Caco-2 (cell line): ENCODE measurements at regions not wholly inside any gene's neighbourhood (a gene's known extent, or its start where the extent isn't known, plus 50 kb on each side); places are given as distances from the start of the nearest gene placed in this dataset.

ENCODE experiments used
- BruUV-seq: library from RNA; stranded (reverse); fragments of 400-500 nt; replicated peaks from 2 replicates; lab custom pipeline; 2021; lab: Mats Ljungman, UMichigan
- CTCF ChIA-PET: fragments of 300-600 bp; sonication (Branson Sonifier 250); formaldehyde crosslinking; loops from one replicate; lab custom pipeline; 2022; ENCODE audit warnings: antibody characterized with exemption; lab: Charles Lee
- POLR2A ChIA-PET: fragments of 300-600 bp; sonication (Branson Sonifier 250); formaldehyde crosslinking; loops from one replicate; lab custom pipeline; 2022; ENCODE audit warnings: antibody characterized with exemption; lab: Charles Lee
- DNase-seq, 2 experiments: peaks; one replicate each; pipeline versions ENCODE4 v3.0.0 to v3.0.0-alpha.2; 2020 to 2022
- H3K27me3 ChIP-seq: replicated peaks from 2 replicates; pipeline ENCODE4 v1.6.0; 2011; ENCODE audit warnings: low read length; ENCODE audit not compliant: control insufficient read depth, insufficient read depth
- H3K36me3 ChIP-seq: 2 replicates; pipeline ENCODE4 v1.5.1; 2011; ENCODE audit warnings: low read length; ENCODE audit not compliant: control insufficient read depth, insufficient read depth
- H3K4me1 ChIP-seq: fragments of 250-450 bp; sonication (Bioruptor Pico); 2 replicates; pipeline ENCODE4 v1.5.1; 2020; ENCODE audit warnings: mild to moderate bottlenecking
- H3K4me3 ChIP-seq: 2 replicates; pipeline ENCODE4 v1.5.1; 2011; ENCODE audit warnings: low read depth, mild to moderate bottlenecking, control low read depth, low read length
- H3K9me3 ChIP-seq: fragments of 250-450 bp; sonication (Bioruptor Pico); 2 replicates; pipeline ENCODE4 v1.5.1; 2020; ENCODE audit warnings: mild to moderate bottlenecking, moderate library complexity
- H3K27ac Mint-ChIP-seq: one replicate; pipeline ENCODE4 v1.8.0; 2022; ENCODE audit warnings: mixed read lengths; ENCODE audit not compliant: unreplicated experiment
- H3K27me3 Mint-ChIP-seq: one replicate; pipeline ENCODE4 v1.8.0; 2022; ENCODE audit warnings: mixed read lengths; ENCODE audit not compliant: insufficient read depth, unreplicated experiment
- H3K36me3 Mint-ChIP-seq: one replicate; pipeline ENCODE4 v1.8.0; 2022; ENCODE audit warnings: mild to moderate bottlenecking, mixed read lengths; ENCODE audit not compliant: insufficient read depth, unreplicated experiment
- H3K4me1 Mint-ChIP-seq: one replicate; pipeline ENCODE4 v1.8.0; 2022; ENCODE audit warnings: low read depth, mixed read lengths; ENCODE audit not compliant: unreplicated experiment
- H3K4me3 Mint-ChIP-seq: one replicate; pipeline ENCODE4 v1.8.0; 2022; ENCODE audit warnings: mild to moderate bottlenecking, moderate library complexity, mixed read lengths; ENCODE audit not compliant: unreplicated experiment
- H3K9me3 Mint-ChIP-seq: one replicate; pipeline ENCODE4 v1.8.0; 2022; ENCODE audit warnings: mixed read lengths; ENCODE audit not compliant: unreplicated experiment
- intact Hi-C: fragments of 100-400 bp; cut with micrococcal nuclease; formaldehyde crosslinking; loops from one replicate; pipeline ENCODE4 v1.10.0; 2022; ENCODE audit not compliant: unreplicated experiment
- TF ChIP-seq, protein P1 (sequence below), 2 experiments: fragments of 200-600 bp in 1 of 2; IDR thresholded peaks; 1 replicate in 1 of 2; 2 replicates in 1 of 2; pipeline versions ENCODE4 v1.5.1 to v1.8.0; 2011 to 2022; ENCODE audit warnings: antibody characterized with exemption in 1 of 2, control low read depth in 1 of 2, inconsistent platforms in 1 of 2, low read depth in 1 of 2, low read length in 1 of 2, mild to moderate bottlenecking in 1 of 2, moderate library complexity in 1 of 2; ENCODE audit not compliant: insufficient read depth in 1 of 2, severe bottlenecking in 1 of 2, unreplicated experiment in 1 of 2

DNA sequence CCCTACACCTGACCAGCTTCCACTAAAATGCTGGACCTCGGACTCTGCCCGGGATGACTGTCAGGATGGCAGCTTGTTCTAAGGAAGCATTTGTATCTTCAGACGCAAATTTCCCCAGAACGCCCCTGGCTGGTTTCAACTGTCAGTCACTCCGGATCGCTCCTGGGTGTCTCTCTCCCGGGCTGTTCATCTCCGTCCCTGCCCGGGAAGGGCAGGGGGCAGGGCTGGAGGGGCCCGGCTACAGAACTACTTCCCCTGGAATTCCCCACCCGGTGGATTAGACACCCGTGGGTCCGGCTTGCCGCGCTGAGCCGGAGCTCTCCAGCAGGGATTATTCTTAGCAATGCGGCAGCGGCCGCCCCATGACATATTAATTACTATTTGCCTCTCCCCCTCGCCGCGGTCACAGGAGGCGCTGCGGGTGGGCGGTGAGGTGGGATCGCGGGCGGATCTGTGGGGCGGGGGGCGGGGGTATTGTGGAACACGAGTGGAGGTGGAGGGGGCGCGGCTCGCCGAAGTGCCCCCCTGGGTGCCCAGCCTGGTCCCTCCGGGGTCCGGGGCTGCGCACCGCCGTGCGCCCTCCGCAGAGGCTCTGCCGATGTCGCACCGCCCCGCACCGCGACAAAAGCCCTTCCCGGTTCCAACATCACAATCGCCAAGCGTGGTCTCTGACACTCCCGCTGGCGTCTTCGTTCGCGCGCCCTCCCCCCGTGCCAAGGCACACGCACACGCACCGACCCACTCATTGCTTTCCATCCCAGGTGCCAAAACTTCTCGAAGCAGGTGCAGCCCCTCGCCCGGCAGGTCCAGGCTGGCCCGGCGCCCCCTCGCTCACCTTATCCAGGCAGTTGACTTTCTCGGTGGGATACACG lies 276.1 kb upstream of the NEBL start:
- Histone ChIP-seq H3K4me1 (peaks cover 44% of the 10 kb centered on the region), H3K4me3 (peak overlapping the region; percentile 91), H3K9me3 (no peaks in the 10 kb centered on the region), H3K36me3 (no peaks in the 10 kb centered on the region), H3K27me3 (no peaks in the 10 kb centered on the region)
- H3K9me3 Mint-ChIP-seq, result peaks cover 4% of the 10 kb centered on the region
- peak; percentile 57 for DNase-seq
- H3K36me3 Mint-ChIP-seq, result peaks cover 30% of the 10 kb centered on the region
- H3K4me1 Mint-ChIP-seq, result peaks cover 40% of the 10 kb centered on the region
- BruUV-seq, result no TSS peak
- POLR2A ChIA-PET, result interaction anchor here (0.5 to 1.6 kb wide), 3 partner anchors 11 to 181 kb away, joined by 3 to 4 read pairs (median 4); no protein-coding TSS in a partner anchor
- intact Hi-C loops, result loop anchor here (1.0 to 5.0 kb wide), 3 partner anchors 76 to 324 kb away; no protein-coding TSS in a partner anchor
- CTCF ChIA-PET, result interaction anchor here (0.6 to 1.3 kb wide), 6 partner anchors 11 to 106 kb away, joined by 3 to 15 read pairs (median 4); no protein-coding TSS in a partner anchor
- no peaks in the 10 kb centered on the region for H3K27me3 Mint-ChIP-seq
- TF ChIP-seq, protein P1, sequence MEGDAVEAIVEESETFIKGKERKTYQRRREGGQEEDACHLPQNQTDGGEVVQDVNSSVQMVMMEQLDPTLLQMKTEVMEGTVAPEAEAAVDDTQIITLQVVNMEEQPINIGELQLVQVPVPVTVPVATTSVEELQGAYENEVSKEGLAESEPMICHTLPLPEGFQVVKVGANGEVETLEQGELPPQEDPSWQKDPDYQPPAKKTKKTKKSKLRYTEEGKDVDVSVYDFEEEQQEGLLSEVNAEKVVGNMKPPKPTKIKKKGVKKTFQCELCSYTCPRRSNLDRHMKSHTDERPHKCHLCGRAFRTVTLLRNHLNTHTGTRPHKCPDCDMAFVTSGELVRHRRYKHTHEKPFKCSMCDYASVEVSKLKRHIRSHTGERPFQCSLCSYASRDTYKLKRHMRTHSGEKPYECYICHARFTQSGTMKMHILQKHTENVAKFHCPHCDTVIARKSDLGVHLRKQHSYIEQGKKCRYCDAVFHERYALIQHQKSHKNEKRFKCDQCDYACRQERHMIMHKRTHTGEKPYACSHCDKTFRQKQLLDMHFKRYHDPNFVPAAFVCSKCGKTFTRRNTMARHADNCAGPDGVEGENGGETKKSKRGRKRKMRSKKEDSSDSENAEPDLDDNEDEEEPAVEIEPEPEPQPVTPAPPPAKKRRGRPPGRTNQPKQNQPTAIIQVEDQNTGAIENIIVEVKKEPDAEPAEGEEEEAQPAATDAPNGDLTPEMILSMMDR (IDR thresholded peaks at IDR 0.05; ENCODE audit: insufficient read depth in 1 of 2, low read depth in 1 of 2, low read length in 1 of 2, severe bottlenecking in 1 of 2, unreplicated experiment in 1 of 2), result no peak
- peak overlapping the region; percentile 94 for H3K4me3 Mint-ChIP-seq
- peak overlapping the region; percentile 71 for H3K27ac Mint-ChIP-seq

DNA sequence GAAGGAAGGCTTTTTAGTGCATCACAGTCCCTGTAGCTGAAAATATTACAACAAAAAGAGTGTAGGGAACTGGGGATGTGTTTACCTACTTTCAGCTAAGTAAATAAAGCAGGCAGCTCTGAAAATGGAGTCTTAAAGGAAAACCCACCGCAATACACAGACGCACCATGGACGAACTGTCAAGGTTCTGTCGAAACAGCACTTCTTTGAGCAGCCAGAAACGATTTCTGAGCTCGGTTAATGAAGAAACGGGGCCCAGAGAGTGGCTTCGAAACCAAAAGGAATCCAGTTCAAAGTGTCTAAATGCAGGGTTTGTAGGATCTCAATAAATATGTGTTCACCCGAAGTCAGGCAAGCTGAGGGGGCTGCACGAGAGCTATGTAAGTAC lies 275.4 kb upstream of the NEBL start:
- H3K9me3 Mint-ChIP-seq, result no peaks in the 10 kb centered on the region
- no TSS peak for BruUV-seq
- ChIA-PET POLR2A (interaction anchor here (0.6 to 1.6 kb wide), 2 partner anchors 11 to 181 kb away, joined by 4 read pairs; no protein-coding TSS in a partner anchor), CTCF (interaction anchor here (0.6 to 1.3 kb wide), 6 partner anchors 11 to 107 kb away, joined by 3 to 15 read pairs (median 4); no protein-coding TSS in a partner anchor)
- no peak overlapping the region for H3K27ac Mint-ChIP-seq
- H3K27me3 ChIP-seq, result no peaks in the 10 kb centered on the region
- no peak for DNase-seq
- no peaks in the 10 kb centered on the region for H3K27me3 Mint-ChIP-seq
- peaks cover 30% of the 10 kb centered on the region for H3K36me3 Mint-ChIP-seq
- intact Hi-C loops, result loop anchor here (1.0 to 5.0 kb wide), 3 partner anchors 75 to 325 kb away; no protein-coding TSS in a partner anchor
- TF ChIP-seq, protein P1 (IDR thresholded peaks at IDR 0.05; ENCODE audit: insufficient read depth in 1 of 2, low read depth in 1 of 2, low read length in 1 of 2, severe bottlenecking in 1 of 2, unreplicated experiment in 1 of 2), result no peak
- no peaks in the 10 kb centered on the region for H3K36me3 ChIP-seq
- H3K9me3 ChIP-seq, result no peaks in the 10 kb centered on the region
- H3K4me1 Mint-ChIP-seq, result peaks cover 40% of the 10 kb centered on the region
- peak overlapping the region; percentile 91 for H3K4me3 ChIP-seq
- peak overlapping the region; percentile 94 for H3K4me3 Mint-ChIP-seq
- peaks cover 44% of the 10 kb centered on the region for H3K4me1 ChIP-seq

DNA sequence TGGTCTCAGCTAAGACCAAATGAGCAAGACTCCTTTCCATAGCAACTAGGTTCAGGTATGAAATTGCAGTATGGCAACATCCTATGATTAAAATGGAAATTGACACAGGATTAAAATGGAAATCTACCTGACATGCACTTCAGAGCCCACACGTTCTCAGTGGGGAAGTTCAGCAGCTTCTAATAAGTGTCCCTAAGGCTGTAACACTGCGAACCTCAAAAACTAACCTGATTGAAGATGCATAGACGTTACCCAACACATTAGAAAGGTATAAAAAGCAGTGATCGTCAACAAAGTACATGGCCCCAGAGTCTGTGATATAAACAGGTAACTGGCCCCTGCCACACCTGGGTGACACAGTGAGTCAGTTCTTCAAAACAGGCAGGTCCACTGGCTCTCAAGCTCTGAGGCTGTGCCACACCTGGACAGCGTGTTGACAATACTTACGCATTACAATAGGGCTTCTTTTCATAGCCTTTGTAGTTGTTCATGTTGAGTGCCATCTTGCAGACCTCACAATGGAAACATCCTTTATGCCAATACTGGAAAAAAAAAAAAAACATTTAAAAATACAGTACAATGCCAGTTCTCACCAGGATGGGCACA lies 274.9 kb upstream of the NEBL start:
- intact Hi-C loops, result loop anchor here (1.0 to 5.0 kb wide), 3 partner anchors 75 to 325 kb away; no protein-coding TSS in a partner anchor
- Histone ChIP-seq H3K9me3 (no peaks in the 10 kb centered on the region), H3K4me1 (peaks cover 44% of the 10 kb centered on the region), H3K36me3 (no peaks in the 10 kb centered on the region), H3K27me3 (no peaks in the 10 kb centered on the region), H3K4me3 (peak overlapping the region; percentile 91; the same call in 1 of the 2 replicates)
- Mint-ChIP-seq H3K4me1 (peaks cover 38% of the 10 kb centered on the region), H3K36me3 (peaks cover 30% of the 10 kb centered on the region), H3K4me3 (peak overlapping the region; percentile 94), H3K27me3 (no peaks in the 10 kb centered on the region), H3K27ac (no peak overlapping the region), H3K9me3 (no peaks in the 10 kb centered on the region)
- TF ChIP-seq, protein P1 (IDR thresholded peaks at IDR 0.05; ENCODE audit: insufficient read depth in 1 of 2, low read depth in 1 of 2, low read length in 1 of 2, severe bottlenecking in 1 of 2, unreplicated experiment in 1 of 2), result no peak
- CTCF ChIA-PET, result interaction anchor here (0.7 to 1.3 kb wide), 5 partner anchors 10 to 97 kb away, joined by 3 to 15 read pairs (median 5); no protein-coding TSS in a partner anchor
- POLR2A ChIA-PET, result interaction anchor here (1.6 kb wide), 1 partner anchor 10 kb away, joined by 4 read pairs; no protein-coding TSS in a partner anchor
- no peak for DNase-seq
- TSS peak; percentile 21 for BruUV-seq
